Left renal pelvis (tissue), 4 donors: ENCODE measurements at regions not wholly inside any gene's neighbourhood (a gene's known extent, or its start where the extent isn't known, plus 50 kb on each side); places are given as distances from the start of the nearest gene placed in this dataset.
"Not testable (repeated sequence)": the region's sequence is repeated elsewhere in the genome, so short reads cannot be mapped to it uniquely, and the experiment has no call there.

ENCODE experiments used
- DNase-seq, 4 donors: peaks; one replicate each; pipeline ENCODE4 v3.0.0-alpha.2; 2013; ENCODE audit warnings: low read depth in 4 of 4, low spot score in 3 of 4

DNA sequence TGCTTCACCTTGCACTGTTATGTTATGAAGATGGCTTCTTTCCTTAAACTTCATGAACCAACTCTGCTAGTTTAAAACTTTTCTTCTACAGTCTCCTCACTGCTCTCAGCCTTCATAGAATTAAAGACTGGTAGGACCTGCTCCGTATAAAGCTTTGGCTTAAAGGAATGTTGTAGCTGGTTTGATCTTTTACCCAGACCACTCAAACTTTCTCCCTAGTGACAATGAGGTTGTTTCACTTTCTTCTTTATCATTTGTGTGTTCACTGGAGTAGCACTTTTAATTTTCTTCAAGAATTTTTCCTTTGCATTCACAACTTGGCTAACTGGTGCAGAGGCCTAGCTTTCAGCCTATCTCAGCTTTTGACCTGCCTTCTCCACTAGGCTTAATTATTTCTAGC is 316.4 kb upstream of the RNF32 start:
- DNase-seq: no peak

DNA sequence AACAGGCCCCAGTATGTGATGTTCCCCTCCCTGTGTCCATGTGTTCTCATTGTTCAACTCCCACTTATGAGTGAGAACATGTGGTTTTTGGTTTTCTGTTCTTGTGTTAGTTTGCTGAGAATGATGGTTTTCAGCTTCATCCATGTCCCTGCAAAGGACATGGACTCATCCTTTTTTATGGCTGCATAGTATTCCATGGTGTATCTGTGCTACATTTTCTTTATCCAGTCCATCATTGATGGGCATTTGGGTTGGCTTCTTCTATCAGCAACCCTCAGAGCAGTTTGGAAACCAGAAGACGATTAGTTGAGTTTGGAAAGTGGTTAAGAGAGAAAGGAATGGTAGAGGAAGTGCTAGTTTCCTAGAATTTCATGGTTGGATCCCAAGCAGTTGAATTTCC is 319.1 kb upstream of the RNF32 start:
- not testable (repeated sequence) for DNase-seq

DNA sequence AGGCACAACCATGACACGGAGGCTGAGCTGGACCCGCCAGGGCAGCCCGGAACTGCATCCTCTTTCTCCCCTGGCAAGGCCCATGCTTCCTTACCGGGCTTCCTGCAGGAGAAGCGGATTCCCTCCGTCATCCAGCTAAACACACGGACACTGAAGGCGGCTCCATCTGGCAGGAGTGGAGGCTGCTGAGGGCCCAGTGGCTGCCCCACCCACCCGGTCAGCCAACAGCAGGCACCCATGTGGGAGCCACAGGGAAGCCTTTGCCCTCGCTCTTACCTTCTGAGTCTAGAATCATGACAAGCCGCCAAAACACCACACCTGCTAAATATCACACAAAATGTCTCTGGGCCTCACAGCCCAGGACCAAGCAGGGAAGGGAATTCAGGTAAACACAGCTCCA is 321.6 kb upstream of the RNF32 start:
- DNase-seq: no peak

DNA sequence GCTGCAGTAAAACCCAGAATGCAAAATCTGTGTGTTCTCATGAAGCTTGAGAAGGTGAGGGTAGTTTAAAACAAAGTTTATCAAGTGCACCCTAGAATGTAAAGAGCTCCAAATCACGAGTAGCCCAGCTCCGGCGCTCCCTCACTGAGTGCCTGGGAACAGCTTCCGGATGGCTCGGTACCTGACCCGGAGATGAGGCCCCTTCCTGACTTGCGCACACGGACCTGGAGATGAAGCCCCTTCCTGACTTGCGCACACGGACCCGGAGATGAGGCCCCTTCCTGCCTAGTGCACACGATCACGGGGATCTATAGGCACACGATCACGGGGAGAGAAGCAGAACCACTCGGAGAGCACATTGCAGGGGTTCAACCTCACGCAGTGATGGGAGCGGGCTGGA is 322.1 kb upstream of the RNF32 start:
- no peak for DNase-seq

- DNase-seq: no peak
Measured at GRCh38 chr7:156309016-156309620, 331.5 kb upstream of the RNF32 start.

- no peak for DNase-seq
Measured at GRCh38 chr7:156307193-156307592, 333.4 kb upstream of the RNF32 start.

GRCh38 chr7:156305351-156305750 is 335.2 kb upstream of the RNF32 start:
- DNase-seq: no peak

DNA sequence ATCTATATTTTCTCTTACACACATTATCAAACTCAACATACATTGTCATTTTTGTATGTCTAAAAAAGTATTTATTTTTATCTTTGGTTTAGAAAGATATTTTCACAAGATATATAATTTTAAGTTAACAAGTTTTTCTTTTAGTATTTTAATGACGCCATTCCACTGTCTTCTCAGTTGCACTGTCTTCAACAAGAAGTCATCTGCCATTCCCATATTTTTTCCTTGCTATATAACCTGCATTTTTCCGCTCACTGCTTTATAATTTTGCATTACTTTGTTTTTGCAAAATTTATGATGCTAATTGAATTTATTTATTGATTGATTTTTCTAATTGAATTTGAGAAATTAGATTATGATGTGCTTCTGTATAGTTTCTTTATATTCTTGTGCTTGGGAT is 357.8 kb upstream of the RNF32 start:
- no peak for DNase-seq

GRCh38 chr7:156279635-156280034 is 360.9 kb upstream of the RNF32 start:
- DNase-seq: no peak

DNA sequence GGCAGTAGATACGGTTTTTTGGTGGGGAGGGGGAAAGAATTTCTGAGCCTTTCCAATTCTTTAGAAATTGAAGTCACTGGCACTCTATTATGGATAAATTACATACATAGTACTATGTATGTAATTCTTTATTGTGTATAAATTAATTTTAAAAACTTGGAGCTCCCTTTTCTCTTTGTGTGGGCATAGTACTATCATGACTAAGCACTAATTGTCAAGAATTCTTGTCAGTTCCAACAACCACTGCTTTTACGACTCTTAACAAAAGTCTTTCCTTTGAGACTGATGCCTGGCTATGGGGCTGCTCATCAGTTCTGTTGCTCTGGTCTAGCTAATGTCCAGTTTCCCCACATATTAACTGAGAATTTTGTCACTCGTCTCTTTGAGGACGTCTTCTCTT is 365.3 kb upstream of the RNF32 start:
- no peak for DNase-seq

DNA sequence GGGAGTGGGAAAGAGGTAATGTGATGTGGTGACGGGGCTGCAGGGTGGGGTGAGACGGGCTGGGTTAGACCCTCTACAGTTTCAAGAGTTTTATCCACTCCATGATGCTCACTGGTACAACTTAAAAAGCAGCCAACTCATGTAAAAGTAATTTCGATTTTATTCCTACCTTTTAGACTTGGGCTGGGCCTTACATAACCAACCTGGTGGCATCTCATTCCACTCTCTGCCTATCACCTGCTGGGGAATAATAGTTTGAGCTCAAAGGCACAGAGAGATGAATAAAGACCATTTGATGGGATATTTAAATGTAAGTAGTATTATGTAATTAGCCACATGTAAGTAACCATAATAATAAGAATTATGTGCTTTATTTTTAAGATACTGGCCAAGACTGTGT is 366.0 kb upstream of the RNF32 start:
- DNase-seq: no peak

GRCh38 chr7:156261581-156261980 is 379.0 kb upstream of the RNF32 start:
- DNase-seq: no peak

DNA sequence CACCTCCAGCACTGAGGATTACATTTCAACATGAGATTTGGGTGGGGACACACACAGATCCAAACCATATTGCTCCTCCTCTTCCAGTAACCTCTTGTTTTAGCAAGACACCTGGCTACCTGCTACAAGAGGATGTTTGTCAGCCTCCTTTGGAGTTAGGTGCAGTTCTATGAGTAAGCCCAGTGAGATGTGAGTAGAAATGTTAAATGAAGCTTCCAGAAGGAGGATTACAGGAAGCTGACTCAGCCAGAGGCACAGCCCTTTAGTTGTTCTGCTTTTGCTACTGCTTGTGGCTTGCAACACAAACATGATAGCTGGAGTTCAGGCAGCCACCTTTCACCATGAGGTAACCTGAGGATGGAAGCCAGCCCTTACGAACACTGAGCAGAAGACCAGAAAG is 382.7 kb upstream of the RNF32 start:
- no peak for DNase-seq

DNA sequence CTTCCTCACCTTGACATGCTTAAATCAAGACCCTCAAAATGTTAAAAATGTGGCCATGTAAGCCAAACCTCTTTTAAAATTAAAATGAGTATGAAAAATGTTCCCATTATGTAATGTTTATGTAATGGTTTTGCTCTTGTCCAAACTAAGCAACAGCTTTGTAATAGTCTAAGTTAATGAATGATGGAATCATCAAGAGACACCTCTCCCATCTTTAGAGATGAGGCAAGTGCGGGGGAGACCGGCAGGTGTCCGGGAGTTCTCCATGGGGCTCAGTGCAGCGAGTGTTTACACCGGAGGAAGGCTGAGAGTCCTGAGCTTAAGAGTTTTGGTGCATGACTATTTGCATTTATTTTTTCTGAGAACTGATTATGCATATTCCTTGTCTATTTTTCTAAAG is 384.9 kb upstream of the RNF32 start:
- no peak for DNase-seq

GRCh38 chr7:156251861-156252260 is 388.7 kb upstream of the RNF32 start:
- DNase-seq: no peak

DNA sequence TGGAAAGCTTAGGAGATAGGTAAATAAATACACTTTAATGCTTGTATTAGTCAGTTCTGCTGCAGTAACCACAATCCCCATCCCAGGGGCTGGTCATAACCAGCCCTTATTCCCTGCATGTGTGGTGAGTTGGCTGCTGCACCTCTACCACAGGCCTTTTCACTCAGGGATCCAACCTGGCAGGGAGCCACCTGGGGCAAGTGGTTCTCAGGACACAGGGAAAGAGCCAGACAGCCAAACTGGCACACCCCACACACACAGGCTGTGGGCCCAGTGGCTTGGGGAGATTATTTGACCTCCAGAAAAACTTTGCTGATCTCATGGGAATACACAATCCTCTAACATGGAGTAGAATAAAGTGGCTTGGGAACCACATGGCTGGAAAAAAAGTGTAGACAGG is 400.0 kb upstream of the RNF32 start:
- no peak for DNase-seq

DNA sequence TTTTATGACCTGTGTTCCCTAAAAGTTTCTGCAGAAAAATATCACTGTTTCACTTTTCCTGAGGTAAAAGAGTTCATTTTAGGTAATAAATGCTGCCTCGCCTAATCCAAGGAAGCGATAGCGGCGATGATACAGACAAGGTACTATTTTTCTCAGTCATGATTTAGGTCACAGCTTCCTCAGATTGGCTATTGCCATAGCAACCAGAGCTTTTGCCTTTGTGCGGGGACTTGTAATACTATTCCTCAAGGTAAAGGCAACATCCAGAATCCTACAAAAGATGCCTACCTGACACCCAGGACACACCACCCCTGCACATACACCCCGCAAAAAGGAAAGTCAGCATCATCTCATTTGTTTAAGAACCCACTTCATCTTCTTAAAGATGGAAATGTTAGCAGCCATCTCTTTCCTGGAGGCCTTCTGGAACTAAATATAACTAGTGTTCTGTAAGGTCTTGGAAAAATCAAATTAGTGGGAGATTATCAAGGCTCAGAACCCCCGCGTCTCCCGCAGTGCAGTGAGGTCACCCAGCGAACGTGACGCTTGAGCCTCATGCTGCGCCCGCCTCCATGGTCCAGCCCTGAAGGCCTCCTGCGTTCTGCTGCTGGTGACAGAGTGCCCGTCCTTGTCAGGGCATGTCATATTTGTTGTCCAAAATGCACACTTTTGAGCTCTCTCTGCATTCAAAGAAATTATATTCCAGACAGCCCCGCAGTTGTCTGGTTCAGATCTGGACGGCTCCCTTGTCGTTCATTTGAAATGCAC is 402.0 kb upstream of the RNF32 start:
- no peak for DNase-seq

DNA sequence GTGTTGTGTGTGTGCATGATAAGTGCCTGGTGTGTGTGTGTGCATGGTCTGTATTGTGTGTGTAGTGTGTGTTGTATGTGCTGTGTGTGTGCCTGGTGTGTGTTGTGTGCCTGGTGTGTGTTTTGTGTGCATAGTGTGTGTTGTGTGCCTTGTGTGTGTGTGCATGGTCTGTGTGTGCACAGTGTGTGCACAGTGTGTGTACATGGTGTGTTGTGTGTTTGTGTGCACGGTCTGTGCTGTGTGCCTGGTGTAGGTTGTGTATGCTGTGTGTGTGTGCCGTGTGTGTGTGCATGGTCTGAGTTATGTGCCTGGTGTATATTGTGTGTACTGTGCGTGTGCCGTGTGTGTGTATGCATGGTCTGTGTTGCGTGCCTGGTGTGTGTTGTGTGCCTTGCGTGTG is 403.0 kb upstream of the RNF32 start:
- DNase-seq: no peak

DNA sequence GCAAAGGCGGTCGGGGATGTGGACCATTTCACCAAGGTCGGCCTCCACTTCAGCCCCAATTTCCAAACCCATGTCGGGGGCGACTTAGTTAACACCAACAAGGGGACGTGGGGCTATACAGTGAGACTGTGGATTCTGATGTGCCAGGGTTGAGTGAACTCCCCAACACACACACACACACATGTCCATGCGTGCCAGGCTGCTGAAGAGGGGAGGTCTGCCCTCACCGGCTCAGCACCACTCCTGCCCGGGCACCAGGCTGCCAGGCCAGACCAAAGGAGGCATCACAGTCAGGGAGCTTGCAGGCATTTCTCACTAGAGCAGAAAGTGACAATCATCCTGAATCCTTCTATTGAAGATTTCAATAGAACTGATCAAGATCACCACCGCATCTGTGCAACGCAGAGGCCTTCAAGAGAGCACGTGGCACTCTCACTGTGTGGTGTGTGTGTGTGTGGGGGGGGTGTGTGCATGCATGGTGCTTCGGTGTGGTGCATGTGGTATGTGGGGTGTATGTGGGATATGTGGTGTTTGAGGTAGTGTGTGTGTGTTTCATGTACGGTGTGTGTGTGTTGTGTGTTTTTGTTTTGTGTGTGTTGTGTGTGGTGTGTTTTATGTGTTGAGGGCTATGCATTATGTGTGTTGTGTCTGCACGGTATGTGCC is 403.5 kb upstream of the RNF32 start:
- no peak for DNase-seq

DNA sequence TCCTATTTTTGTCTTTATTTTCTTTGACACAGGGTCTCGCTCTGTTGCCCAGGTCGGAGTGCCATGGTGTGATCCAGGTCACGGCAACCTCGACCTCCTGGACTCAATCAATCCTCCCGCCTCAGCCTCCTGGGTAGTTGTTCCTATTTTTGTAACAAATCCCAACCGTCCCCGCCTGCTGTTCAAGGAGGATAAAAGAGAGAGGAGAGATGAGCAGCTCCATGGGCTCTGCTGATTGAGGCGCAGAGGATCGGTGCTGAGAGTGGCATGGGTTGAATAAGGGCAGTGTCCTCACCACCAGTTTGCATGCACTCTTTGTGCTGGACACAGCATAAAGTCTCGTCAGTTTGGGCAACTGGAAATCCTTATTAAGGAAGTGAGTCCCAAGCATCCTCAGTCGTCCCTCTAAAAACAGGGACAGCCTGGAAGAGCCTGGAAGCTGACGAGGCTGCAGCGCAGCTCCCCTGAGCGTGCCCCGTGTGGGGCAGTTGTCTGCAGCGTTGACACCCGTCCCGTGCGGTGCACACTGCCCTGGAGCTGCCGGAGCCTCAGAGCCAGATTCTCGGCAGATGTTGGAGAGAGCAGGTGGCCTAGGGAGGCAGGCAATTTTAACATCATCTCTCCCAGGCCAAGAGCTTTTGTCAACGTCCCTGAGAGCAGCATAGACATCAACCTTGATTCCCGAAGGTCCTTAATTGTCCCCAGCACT is 404.2 kb upstream of the RNF32 start:
- DNase-seq: no peak

DNA sequence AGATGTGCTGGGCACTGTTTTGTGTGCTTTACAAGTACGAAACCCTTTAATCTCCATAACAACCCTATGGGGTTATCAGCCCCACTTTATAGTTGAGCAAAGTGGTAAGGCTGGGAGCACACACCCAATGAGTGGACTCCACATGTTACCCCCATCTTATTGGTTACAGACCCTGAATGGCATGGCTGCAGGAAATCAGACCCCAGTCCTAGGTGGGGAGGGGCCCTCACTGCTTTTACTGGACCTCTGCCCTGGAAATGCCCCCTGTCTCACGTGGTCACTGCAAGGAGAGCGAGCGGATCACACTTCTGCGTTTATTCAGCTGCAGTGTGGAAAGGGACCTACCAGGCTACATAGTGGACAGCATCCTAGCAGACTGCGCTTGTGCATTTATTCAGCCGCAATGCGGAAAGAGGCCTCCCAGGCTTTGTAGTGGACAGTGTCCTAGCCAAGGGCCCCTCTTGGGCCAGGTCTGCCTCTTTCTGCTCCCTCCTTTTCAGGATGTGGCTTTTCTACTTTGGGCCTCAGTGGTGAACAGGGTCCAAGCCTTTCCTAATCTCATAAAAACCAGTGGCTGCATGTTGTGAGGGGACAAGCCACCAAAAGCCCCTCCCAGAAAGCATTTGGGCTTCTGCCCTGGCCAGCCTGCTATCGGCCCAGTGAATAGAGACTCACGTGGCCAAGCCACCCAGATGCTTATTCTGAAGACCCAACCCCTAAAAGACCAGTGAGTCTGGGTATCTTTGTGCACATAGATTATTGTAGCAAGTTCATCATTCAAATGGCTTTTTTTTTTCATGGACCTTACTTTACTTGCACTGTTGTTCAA is 405.7 kb upstream of the RNF32 start:
- no peak for DNase-seq
